OCI-LY3 (cell line): ENCODE measurements at regions not wholly inside any gene's neighbourhood (a gene's known extent, or its start where the extent isn't known, plus 50 kb on each side); places are given as distances from the start of the nearest gene placed in this dataset.

Source experiments
- EZH2phosphoT487 ChIP-seq: fragments of 200-600 bp; shearing (Covaris generic); IDR thresholded peaks from 2 replicates; pipeline ENCODE4 v1.6.1; 2018; ENCODE audit warnings: antibody characterized with exemption, mixed run types, low read depth
- TF ChIP-seq, protein P1 (sequence below): fragments of 200-600, 300-600 bp; sonication (generic); IDR thresholded peaks from 2 replicates; pipeline ENCODE4 v1.5.1; 2014; ENCODE audit warnings: antibody characterized with exemption, low read length, low read depth

- TF ChIP-seq, protein P1, sequence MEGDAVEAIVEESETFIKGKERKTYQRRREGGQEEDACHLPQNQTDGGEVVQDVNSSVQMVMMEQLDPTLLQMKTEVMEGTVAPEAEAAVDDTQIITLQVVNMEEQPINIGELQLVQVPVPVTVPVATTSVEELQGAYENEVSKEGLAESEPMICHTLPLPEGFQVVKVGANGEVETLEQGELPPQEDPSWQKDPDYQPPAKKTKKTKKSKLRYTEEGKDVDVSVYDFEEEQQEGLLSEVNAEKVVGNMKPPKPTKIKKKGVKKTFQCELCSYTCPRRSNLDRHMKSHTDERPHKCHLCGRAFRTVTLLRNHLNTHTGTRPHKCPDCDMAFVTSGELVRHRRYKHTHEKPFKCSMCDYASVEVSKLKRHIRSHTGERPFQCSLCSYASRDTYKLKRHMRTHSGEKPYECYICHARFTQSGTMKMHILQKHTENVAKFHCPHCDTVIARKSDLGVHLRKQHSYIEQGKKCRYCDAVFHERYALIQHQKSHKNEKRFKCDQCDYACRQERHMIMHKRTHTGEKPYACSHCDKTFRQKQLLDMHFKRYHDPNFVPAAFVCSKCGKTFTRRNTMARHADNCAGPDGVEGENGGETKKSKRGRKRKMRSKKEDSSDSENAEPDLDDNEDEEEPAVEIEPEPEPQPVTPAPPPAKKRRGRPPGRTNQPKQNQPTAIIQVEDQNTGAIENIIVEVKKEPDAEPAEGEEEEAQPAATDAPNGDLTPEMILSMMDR, result no peak
- no peak for TF ChIP-seq EZH2phosphoT487
Measured at GRCh38 chr22:48863965-48864528, 963.6 kb downstream of the BRD1 start.
